ENCODE measurements at regions not wholly inside any gene's neighbourhood (a gene's known extent, or its start where the extent isn't known, plus 50 kb on each side); places are given as distances from the start of the nearest gene placed in this dataset.

DNA sequence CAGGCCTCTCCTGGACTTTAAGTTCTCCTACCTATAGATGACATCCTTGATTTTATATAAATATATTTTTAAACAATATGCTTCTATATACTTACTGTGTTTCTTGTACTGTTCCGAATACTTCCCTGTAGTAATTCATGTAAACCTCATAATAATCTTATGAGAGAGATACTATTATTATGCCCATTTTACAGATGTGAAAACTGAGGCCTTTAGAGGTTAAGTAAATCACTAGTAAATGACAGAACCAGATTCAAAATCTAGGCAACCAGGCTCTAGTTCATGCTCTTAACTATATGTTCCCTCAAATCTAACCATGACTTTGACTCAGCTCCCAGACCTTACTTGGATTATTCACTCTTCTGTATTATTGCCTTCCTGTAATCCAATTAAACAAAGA, 243.0 kb upstream of the NR4A3 start:
- DNase-seq, result no peak
- peaks cover 0 to 3% of the 10 kb centered on the region in 2 donors for H3K36me3 Mint-ChIP-seq
- WGBS (ENCODE audit: insufficient coverage), result no CpG with 5 or more reads among the region's 1 CpG
- peak overlapping the region in 3 of 7 donors; percentile 35 to 57 (median 57) for H3K27ac Mint-ChIP-seq
- Histone ChIP-seq H3K4me3 (replicated peaks in 1 of 3; ENCODE audit: low read depth in 2 of 3, low read length in 3 of 3) (no peak overlapping the region), H3K79me2 (ENCODE audit: insufficient read depth, low read length) (no peaks in the 10 kb centered on the region), H3K27me3 (ENCODE audit: control insufficient read depth in 2 of 2, insufficient read depth in 2 of 2, low read length in 2 of 2) (no peaks in the 10 kb centered on the region), H3K9ac (ENCODE audit: insufficient read depth, low read length, poor library complexity, severe bottlenecking) (no peak overlapping the region), H3K36me3 (replicated peaks in 1 of 2; ENCODE audit: control insufficient read depth in 1 of 2, insufficient read depth in 2 of 2, low read length in 2 of 2) (no peaks in the 10 kb centered on the region), H3K4me2 (replicated peaks; ENCODE audit: extremely low read depth, low read length, poor library complexity, severe bottlenecking) (no peak overlapping the region), H4K20me1 (ENCODE audit: insufficient read depth, low read length) (no peaks in the 10 kb centered on the region), H2AFZ (ENCODE audit: insufficient read depth, low read depth, low read length, poor library complexity, severe bottlenecking) (no peak overlapping the region), H3K27ac (ENCODE audit: low read depth in 1 of 2, low read length in 2 of 2) (no peak overlapping the region), H3K9me3 (replicated peaks in 1 of 2; ENCODE audit: control insufficient read depth in 1 of 2, insufficient read depth in 1 of 2, low read length in 2 of 2) (no peaks in the 10 kb centered on the region), H3K4me1 (ENCODE audit: control insufficient read depth in 1 of 2, insufficient read depth in 2 of 2, low read length in 2 of 2) (peaks cover 32 to 35% of the 10 kb centered on the region in 2 donors)
- TF ChIP-seq, protein P1, sequence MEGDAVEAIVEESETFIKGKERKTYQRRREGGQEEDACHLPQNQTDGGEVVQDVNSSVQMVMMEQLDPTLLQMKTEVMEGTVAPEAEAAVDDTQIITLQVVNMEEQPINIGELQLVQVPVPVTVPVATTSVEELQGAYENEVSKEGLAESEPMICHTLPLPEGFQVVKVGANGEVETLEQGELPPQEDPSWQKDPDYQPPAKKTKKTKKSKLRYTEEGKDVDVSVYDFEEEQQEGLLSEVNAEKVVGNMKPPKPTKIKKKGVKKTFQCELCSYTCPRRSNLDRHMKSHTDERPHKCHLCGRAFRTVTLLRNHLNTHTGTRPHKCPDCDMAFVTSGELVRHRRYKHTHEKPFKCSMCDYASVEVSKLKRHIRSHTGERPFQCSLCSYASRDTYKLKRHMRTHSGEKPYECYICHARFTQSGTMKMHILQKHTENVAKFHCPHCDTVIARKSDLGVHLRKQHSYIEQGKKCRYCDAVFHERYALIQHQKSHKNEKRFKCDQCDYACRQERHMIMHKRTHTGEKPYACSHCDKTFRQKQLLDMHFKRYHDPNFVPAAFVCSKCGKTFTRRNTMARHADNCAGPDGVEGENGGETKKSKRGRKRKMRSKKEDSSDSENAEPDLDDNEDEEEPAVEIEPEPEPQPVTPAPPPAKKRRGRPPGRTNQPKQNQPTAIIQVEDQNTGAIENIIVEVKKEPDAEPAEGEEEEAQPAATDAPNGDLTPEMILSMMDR (IDR thresholded peaks at IDR 0.05), result no peak
- H3K9me3 Mint-ChIP-seq, result peaks cover 0 to 12% (median 5%) of the 10 kb centered on the region in 7 donors
- H3K27me3 Mint-ChIP-seq (ENCODE audit: low read depth in 3 of 3), result peaks cover 0 to 3% (median 0%) of the 10 kb centered on the region in 3 donors
- intact Hi-C loops (cut with micrococcal nuclease), result no loop called here
- H3K4me3 Mint-ChIP-seq, result no peak overlapping the region
- H3K4me1 Mint-ChIP-seq, result peaks cover 48% of the 10 kb centered on the region

GRCh38 chr9:99579964-99580363, 241.7 kb upstream of the NR4A3 start:
- H3K27me3 ChIP-seq (ENCODE audit: control insufficient read depth in 2 of 2, insufficient read depth in 2 of 2, low read length in 2 of 2), result no peaks in the 10 kb centered on the region
- H3K4me3 ChIP-seq (replicated peaks in 1 of 3; ENCODE audit: low read depth in 2 of 3, low read length in 3 of 3), result peak overlapping the region in 1 of 3 experiments; percentile 28
- H3K36me3 ChIP-seq (replicated peaks in 1 of 2; ENCODE audit: control insufficient read depth in 1 of 2, insufficient read depth in 2 of 2, low read length in 2 of 2), result no peaks in the 10 kb centered on the region
- peaks cover 32 to 35% of the 10 kb centered on the region in 2 donors for H3K4me1 ChIP-seq (ENCODE audit: control insufficient read depth in 1 of 2, insufficient read depth in 2 of 2, low read length in 2 of 2)
- H3K9ac ChIP-seq (ENCODE audit: insufficient read depth, low read length, poor library complexity, severe bottlenecking), result no peak overlapping the region
- no peak overlapping the region for H3K4me3 Mint-ChIP-seq
- H3K4me2 ChIP-seq (replicated peaks; ENCODE audit: extremely low read depth, low read length, poor library complexity, severe bottlenecking), result peak overlapping the region; percentile 47
- 75% methylated on average over 3 of the region's 4 CpGs for WGBS (ENCODE audit: insufficient coverage)
- no peaks in the 10 kb centered on the region for H4K20me1 ChIP-seq (ENCODE audit: insufficient read depth, low read length)
- no peak overlapping the region for H2AFZ ChIP-seq (ENCODE audit: insufficient read depth, low read depth, low read length, poor library complexity, severe bottlenecking)
- intact Hi-C loops (cut with micrococcal nuclease), result loop anchor here in 1 of 2 donors (2.0 to 5.0 kb wide), 2 partner anchors 15 to 52 kb away; no protein-coding TSS in a partner anchor
- no peaks in the 10 kb centered on the region for H3K9me3 ChIP-seq (replicated peaks in 1 of 2; ENCODE audit: control insufficient read depth in 1 of 2, insufficient read depth in 1 of 2, low read length in 2 of 2)
- H3K79me2 ChIP-seq (ENCODE audit: insufficient read depth, low read length), result no peaks in the 10 kb centered on the region
- TF ChIP-seq, protein P1 (IDR thresholded peaks at IDR 0.05), result no peak
- DNase-seq, result peak; percentile 66 to 86 (median 80)
- peak overlapping the region; percentile 82 to 91 (median 89) for H3K27ac Mint-ChIP-seq
- peaks cover 0 to 12% (median 7%) of the 10 kb centered on the region in 7 donors for H3K9me3 Mint-ChIP-seq
- peak overlapping the region; percentile 4 to 76 for H3K27ac ChIP-seq (ENCODE audit: low read depth in 1 of 2, low read length in 2 of 2)
- peaks cover 0 to 3% (median 0%) of the 10 kb centered on the region in 3 donors for H3K27me3 Mint-ChIP-seq (ENCODE audit: low read depth in 3 of 3)
- peaks cover 48% of the 10 kb centered on the region for H3K4me1 Mint-ChIP-seq
- peaks cover 0 to 3% of the 10 kb centered on the region in 2 donors for H3K36me3 Mint-ChIP-seq

Data from CD14-positive monocyte (primary cell).